HepG2 (cell line): ENCODE measurements at regions not wholly inside any gene's neighbourhood (a gene's known extent, or its start where the extent isn't known, plus 50 kb on each side); places are given as distances from the start of the nearest gene placed in this dataset.

Source experiments
- ATAC-seq: fragments of 200-7000 bp; cut with Tn5 transposase; 3 replicates; pipeline ENCODE4 v1.9.1; 2020; ENCODE audit warnings: mild to moderate bottlenecking, moderate library complexity
- BruUV-seq: library from RNA; stranded (reverse); fragments of 400-500 nt; replicated peaks from 2 replicates; lab custom pipeline; 2021; lab: Mats Ljungman, UMichigan
- CTCF ChIA-PET: fragments of 300-600 bp; formaldehyde crosslinking; extraction: SDS; loops from one replicate; lab custom pipeline; 2021; ENCODE audit warnings: low total read pairs, inconsistent platforms, low intra/inter-chr PET ratio; lab: Yijun Ruan, JAX
- POLR2A ChIA-PET: fragments of 350-600 bp; sonication (Branson Sonifier 250); formaldehyde crosslinking; loops from one replicate; lab custom pipeline; 2020; ENCODE audit warnings: antibody characterized with exemption, inconsistent platforms; lab: Yijun Ruan, JAX
- DNase-seq: peaks from one replicate; pipeline ENCODE4 v3.0.0-alpha.2; 2015; ENCODE audit warnings: low spot score
- FAIRE-seq: peaks from 3 replicates; lab custom pipeline; 2011; peaks lifted over from hg19 to GRCh38; lab: Jason Lieb, UNC
- H2AFZ ChIP-seq: one replicate; pipeline ENCODE4 v1.6.1; 2011; ENCODE audit warnings: low read length, inconsistent platforms
- H3K27ac ChIP-seq: fragments of 300-600 bp; 3 replicates; pipeline ENCODE4 v1.8.0; 2011; ENCODE audit warnings: mixed run types, mild to moderate bottlenecking, mixed read lengths, low read length, inconsistent platforms; ENCODE audit not compliant: insufficient read depth; ENCODE audit errors: extremely low read length
- H3K27me3 ChIP-seq, 2 experiments: fragments of 200-600 bp in 1 of 2; 2 replicates in 1 of 2; 3 replicates in 1 of 2; pipeline versions ENCODE4 v1.6.0 to v1.8.0; 2011; ENCODE audit warnings: low read length in 2 of 2, mild to moderate bottlenecking in 2 of 2, moderate library complexity in 2 of 2, inconsistent platforms in 1 of 2; ENCODE audit not compliant: insufficient read depth in 2 of 2, control insufficient read depth in 1 of 2
- H3K36me3 ChIP-seq, 2 experiments: fragments of 200-600 bp in 1 of 2; replicated peaks in 1 of 2; 2 replicates in 1 of 2; 3 replicates in 1 of 2; pipeline versions ENCODE4 v1.5.1 to v1.8.0; 2011; ENCODE audit warnings: low read length in 2 of 2, inconsistent platforms in 1 of 2; ENCODE audit not compliant: insufficient read depth in 2 of 2, control insufficient read depth in 1 of 2
- H3K4me1 ChIP-seq: 2 replicates; pipeline ENCODE4 v1.5.1; 2012; ENCODE audit warnings: low read length, inconsistent platforms; ENCODE audit not compliant: insufficient read depth
- H3K4me2 ChIP-seq: 2 replicates; pipeline ENCODE4 v1.6.0; 2011; ENCODE audit warnings: low read depth, low read length, inconsistent platforms
- H3K4me3 ChIP-seq, 3 experiments: fragments of 200-600 bp in 1 of 3; sonication (generic), shearing (Covaris generic) in 1 of 3; replicated peaks in 1 of 3; 2 replicates each; pipeline ENCODE4 v1.5.1; 2011 to 2016; ENCODE audit warnings: low read length in 3 of 3, inconsistent platforms in 2 of 3, low read depth in 2 of 3, mild to moderate bottlenecking in 2 of 3, control low read depth in 1 of 3, mixed read lengths in 1 of 3; ENCODE audit not compliant: insufficient read depth in 1 of 3
- H3K79me2 ChIP-seq: one replicate; pipeline ENCODE4 v1.6.1; 2011; ENCODE audit warnings: low read length, inconsistent platforms; ENCODE audit not compliant: insufficient read depth
- H3K9ac ChIP-seq: 2 replicates; pipeline ENCODE4 v1.6.0; 2011; ENCODE audit warnings: mild to moderate bottlenecking, low read depth, low read length, inconsistent platforms; ENCODE audit not compliant: insufficient read depth
- H3K9me3 ChIP-seq: 2 replicates; pipeline ENCODE4 v1.5.1; 2012; ENCODE audit warnings: mild to moderate bottlenecking, low read length
- H4K20me1 ChIP-seq: 2 replicates; pipeline ENCODE4 v1.6.0; 2011; ENCODE audit warnings: inconsistent platforms, mild to moderate bottlenecking, low read length, moderate library complexity; ENCODE audit not compliant: insufficient read depth
- LRRFIP1 ChIP-seq: sonication (generic); formaldehyde crosslinking; conservative IDR thresholded peaks from 2 replicates; pipeline ENCODE4 v1.4.0; 2020; ENCODE audit warnings: missing genetic modification reagents
- PAXIP1 ChIP-seq: sonication (generic); formaldehyde crosslinking; conservative IDR thresholded peaks from 2 replicates; pipeline ENCODE4 v1.4.0; 2020; ENCODE audit warnings: mild to moderate bottlenecking, missing genetic modification reagents, moderate library complexity
- ZBTB3 ChIP-seq: sonication (generic); formaldehyde crosslinking; IDR thresholded peaks from 2 replicates; pipeline ENCODE4 v1.4.0; 2020; ENCODE audit warnings: low read depth, mild to moderate bottlenecking, moderate library complexity, missing genetic modification reagents, borderline replicate concordance
- ZNF512B ChIP-seq: sonication (generic); formaldehyde crosslinking; IDR thresholded peaks from 2 replicates; pipeline ENCODE4 v1.5.1; 2020; ENCODE audit warnings: missing genetic modification reagents, mild to moderate bottlenecking, borderline replicate concordance
- WGBS: methylation state at CpG from one replicate; pipeline ENCODE4 v1.1.6; 2017; ENCODE audit warnings: low lambda C conversion rate; 5-methylcytosine and 5-hydroxymethylcytosine counted together
- in situ Hi-C: cut with HindIII; loops from 2 replicates; pipeline ENCODE4 v1.10.0; 2017; ENCODE audit warnings: low pct_unique_long_range_greater_than_20kb; ENCODE audit not compliant: extremely low pct_ligation_motif_present
- intact Hi-C: fragments of 100-400 bp; cut with micrococcal nuclease; formaldehyde crosslinking; loops from one replicate; pipeline ENCODE4 v1.10.0; 2022; ENCODE audit not compliant: unreplicated experiment

- TF ChIP-seq PAXIP1 (CRISPR knock-in tag) = no peak
These were observed 761.8 kb upstream of the MBL2 start (continued) for GRCh38 chr10:53534428-53534827.

- Histone ChIP-seq H3K36me3 (no peaks in the 10 kb centered on the region), H3K4me1 (no peaks in the 10 kb centered on the region), H4K20me1 (no peaks in the 10 kb centered on the region), H3K4me3 (no peak overlapping the region), H3K79me2 (no peaks in the 10 kb centered on the region), H3K9me3 (no peaks in the 10 kb centered on the region), H3K27ac (no peak overlapping the region), H3K27me3 (no peaks in the 10 kb centered on the region; a peak in 1 of 5 replicates), H3K9ac (no peak overlapping the region), H3K4me2 (no peak overlapping the region), H2AFZ (no peak overlapping the region)
- ATAC-seq = no peak
- ChIA-PET POLR2A (no interaction called here), CTCF (no interaction called here)
- in situ Hi-C loops = no loop called here
- TF ChIP-seq ZBTB3 (CRISPR knock-in tag) (no peak), LRRFIP1 (CRISPR knock-in tag) (no peak), ZNF512B (CRISPR knock-in tag) (no peak)
- no peak for DNase-seq
- intact Hi-C loops = no loop called here
- no TSS peak for BruUV-seq
- no peak for FAIRE-seq
- 3% methylated on average over 2 of the region's 2 CpGs for WGBS
These were observed 756.4 kb upstream of the MBL2 start for GRCh38 chr10:53528974-53529373.
